DMS 273 (cell line): ENCODE measurements at regions not wholly inside any gene's neighbourhood (a gene's known extent, or its start where the extent isn't known, plus 50 kb on each side); places are given as distances from the start of the nearest gene placed in this dataset.
"Not testable (repeated sequence)": the region's sequence is repeated elsewhere in the genome, so short reads cannot be mapped to it uniquely, and the experiment has no call there.

Source experiments
- DNase-seq: peaks from one replicate; lab custom pipeline; 2025; ENCODE audit not compliant: unreplicated experiment; lab: John Stamatoyannopoulos, UW

DNA sequence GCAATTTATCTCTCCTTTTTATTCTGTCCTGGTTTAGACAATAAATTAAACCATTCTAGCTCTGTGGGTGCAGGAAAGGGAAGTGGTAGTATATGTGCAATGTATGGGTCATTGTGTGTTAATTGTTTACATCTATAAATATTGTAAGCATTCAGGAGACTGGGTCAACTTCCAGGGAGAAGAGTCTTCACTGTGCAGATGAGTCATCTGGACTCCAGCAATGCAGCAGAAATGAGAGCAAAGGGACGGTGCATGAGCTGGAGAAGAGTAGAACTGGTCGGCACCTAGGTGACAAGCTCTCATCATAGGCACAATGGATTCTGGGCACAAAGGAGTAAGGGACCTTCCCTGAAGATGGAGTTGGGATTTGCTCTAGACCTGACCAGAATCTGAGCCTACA, 211.1 kb upstream of the DAAM1 start:
- DNase-seq: no peak

- DNase-seq: no peak
Observed at GRCh38 chr14:58978343-58978742, 210.1 kb upstream of the DAAM1 start.

DNA sequence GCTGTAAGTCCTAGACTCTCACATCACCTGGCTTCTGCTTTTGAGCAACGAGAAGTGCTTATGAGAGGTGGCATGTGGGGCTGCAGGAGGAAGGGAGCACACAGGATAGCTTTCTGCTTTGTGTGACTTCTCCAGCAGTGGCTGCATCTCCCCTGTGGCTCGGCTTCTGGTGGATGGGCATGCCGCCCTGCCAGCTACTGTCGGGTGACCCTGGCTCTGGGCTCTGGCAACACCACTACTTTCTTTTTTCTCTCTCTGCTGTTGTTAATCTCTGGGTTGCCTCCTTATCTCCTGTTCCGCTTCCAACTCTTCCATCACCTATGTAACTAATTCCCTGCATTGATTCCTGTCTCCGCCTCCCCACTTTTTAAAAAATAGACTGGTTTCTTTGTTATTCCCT, 209.1 kb upstream of the DAAM1 start:
- no peak for DNase-seq

DNA sequence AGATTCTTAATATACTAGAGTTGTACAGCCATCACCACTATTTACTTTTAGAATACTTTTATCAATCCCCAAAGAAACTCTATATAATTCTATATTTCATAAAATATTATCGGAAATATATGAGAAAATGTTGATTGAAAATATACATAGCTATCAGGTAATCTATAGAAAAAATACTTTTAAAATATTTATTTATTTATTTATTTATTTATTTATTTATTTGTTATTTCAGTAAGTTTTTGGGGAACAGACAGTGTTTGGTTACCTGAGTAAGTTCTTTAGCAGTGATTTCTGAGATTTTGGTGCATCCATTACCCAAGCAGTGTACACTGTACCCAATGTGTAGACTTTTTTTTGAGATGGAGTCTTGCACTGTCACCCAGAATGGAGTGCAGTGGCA, 206.6 kb upstream of the DAAM1 start:
- no peak for DNase-seq

- DNase-seq: no peak
Observed at GRCh38 chr14:58985786-58986185, 202.7 kb upstream of the DAAM1 start.

- no peak for DNase-seq
Observed at GRCh38 chr14:58987591-58987990, 200.9 kb upstream of the DAAM1 start.

DNA sequence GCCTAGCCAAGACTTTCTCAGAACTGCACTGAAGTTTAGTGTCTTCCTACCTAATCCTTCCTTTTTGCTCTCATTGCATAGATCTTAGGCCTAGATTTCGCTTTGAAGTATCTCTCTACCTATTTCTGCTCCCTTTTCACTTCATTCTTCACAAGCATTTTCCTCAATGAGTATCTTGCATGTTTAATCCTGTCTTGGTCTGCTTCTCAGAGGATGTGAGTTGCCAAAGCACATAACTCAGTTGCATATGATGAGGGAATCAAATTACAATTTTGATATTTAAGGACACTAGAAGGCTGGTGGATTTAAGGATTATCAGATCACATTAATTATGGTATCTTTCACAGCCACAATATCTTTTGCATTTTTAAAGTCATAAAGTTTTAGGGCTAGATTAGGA, 195.5 kb upstream of the DAAM1 start:
- no peak for DNase-seq

- DNase-seq: no peak
Observed at GRCh38 chr14:58994130-58994529, 194.3 kb upstream of the DAAM1 start.

GRCh38 chr14:59004012-59004411, 184.5 kb upstream of the DAAM1 start:
- no peak for DNase-seq

DNA sequence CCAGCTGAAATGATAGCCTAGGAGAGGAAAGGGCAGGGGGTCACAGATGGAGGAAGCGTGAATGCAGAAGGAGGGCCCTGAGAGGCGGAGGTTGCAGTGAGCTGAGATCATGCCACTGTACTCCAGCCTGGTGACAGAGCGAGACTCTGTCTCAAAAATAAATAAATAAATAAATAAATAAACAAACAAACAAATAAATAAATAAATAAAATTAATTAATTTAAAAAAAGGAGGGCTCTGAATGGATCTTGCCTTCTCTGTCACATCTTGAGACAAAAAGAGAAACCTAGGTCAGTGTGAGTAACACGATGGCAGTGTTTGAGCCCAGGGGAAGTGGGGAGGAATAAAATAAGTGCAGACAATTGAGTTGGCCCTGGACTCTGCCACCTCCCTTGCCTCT, 182.3 kb upstream of the DAAM1 start:
- DNase-seq: not testable (repeated sequence)

GRCh38 chr14:59009967-59010366, 178.5 kb upstream of the DAAM1 start:
- DNase-seq: no peak

GRCh38 chr14:59013672-59014298, 174.7 kb upstream of the DAAM1 start:
- DNase-seq: no peak

GRCh38 chr14:59015482-59015881, 173.0 kb upstream of the DAAM1 start:
- DNase-seq: no peak

GRCh38 chr14:59017285-59017965, 171.0 kb upstream of the DAAM1 start:
- no peak for DNase-seq

GRCh38 chr14:59018460-59018859, 170.0 kb upstream of the DAAM1 start:
- no peak for DNase-seq

DNA sequence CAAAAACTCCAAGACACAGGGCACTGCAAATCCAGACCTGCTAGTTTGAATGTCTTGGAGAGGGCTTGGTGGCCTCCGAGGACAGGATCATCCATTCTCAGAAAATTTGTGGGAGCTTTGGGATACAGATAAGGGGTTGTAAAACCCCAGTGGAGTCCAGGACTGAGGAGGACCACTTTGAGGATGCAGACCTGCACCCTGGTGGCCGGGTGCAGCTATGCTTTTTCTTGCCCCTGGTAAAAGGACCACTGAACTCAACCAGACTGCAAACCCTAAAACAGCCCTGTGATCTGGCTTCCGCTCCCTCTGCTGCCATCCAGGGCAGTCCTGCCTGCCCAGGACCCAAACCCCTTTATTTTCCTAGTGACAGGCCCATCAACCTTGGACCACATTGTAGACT, 169.5 kb upstream of the DAAM1 start:
- peak; percentile 47 for DNase-seq

DNA sequence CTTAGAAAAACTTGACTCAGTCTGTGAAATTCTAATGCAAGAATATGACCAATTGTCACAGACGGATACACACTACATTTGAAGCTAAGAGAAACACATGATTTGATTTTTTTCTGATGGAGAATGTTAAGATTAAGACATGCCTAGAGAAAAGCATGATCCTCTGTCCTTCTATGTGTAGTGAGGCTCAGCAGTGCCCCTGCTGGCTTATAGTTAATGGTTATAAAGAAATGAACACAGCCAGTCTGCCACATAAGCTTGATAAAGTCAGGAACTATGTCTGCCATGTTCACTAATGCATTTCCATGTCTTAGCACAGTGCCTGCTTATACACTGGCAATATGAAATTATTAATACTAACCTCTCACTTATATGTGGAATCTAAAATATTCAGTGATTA, 168.1 kb upstream of the DAAM1 start:
- DNase-seq: peak; percentile 56

GRCh38 chr14:59022144-59022543, 166.3 kb upstream of the DAAM1 start:
- DNase-seq: peak; percentile 36

- DNase-seq: no peak
Observed at GRCh38 chr14:59026081-59026480, 162.4 kb upstream of the DAAM1 start.

DNA sequence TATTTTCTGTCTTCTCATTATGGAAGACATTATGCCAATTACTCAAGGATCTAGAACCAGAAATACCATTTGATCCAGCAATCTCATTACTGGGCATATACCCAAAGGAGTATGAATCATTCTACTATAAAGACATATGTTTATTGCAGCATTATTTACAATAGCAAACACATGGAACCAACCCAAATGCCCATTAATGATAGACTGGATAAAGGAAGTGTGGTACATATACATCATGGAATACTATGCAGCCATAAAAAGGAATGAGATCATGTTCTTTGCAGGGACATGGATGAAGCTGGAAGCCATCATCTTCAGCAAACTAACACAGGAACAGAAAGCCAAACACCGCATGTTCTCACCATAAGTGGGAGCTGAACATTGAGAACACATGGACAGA, 161.8 kb upstream of the DAAM1 start:
- DNase-seq: not testable (repeated sequence)

DNA sequence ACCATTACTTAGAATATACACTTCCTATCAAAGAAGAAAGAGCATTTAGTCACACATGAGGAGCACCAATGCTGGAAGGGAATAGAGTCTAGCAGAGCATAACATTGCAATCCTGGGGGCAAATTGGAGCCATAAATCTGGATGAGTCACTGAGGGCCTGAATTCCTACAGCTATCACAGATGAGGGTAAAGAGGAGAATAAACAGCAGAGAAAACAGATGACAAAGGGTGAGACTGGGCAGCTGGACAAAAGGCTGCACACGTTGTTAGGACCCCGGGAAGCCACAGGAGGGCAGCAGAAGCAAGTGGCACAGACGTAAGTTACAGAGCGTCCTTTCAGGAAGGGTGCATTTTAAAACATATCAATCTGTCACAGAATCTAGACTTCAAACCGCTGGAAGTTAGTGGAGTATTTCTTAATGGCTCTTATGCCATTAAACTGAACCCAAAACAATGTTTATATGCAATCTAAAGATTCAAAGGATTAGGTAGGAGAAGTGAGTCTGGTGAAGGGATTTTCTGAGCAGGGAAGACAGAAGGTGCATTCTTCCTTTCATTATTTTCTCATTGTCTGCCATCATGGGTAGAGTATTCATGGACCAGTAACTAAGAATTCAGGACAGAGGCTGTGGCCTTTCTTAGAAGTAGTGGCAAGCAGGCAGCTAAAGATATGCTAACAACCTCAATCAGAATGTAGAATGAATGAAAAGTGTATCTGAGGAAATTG, 159.8 kb upstream of the DAAM1 start:
- DNase-seq: peak; percentile 82

- no peak for DNase-seq
Observed at GRCh38 chr14:59032826-59033225, 155.6 kb upstream of the DAAM1 start.
